Neural progenitor cell (in vitro differentiated cells): ENCODE measurements at regions not wholly inside any gene's neighbourhood (a gene's known extent, or its start where the extent isn't known, plus 50 kb on each side); places are given as distances from the start of the nearest gene placed in this dataset.

Experiments used
- DNase-seq: peaks from one replicate; pipeline ENCODE4 v3.0.0-alpha.2; 2016; ENCODE audit warnings: low spot score
- H2AFZ ChIP-seq: fragments of 200-600 bp; sonication (generic); replicated peaks from 2 replicates; pipeline ENCODE4 v1.6.1; 2016; ENCODE audit warnings: antibody characterized with exemption
- H3F3A ChIP-seq: fragments of 200-600 bp; sonication (generic); 2 replicates; pipeline ENCODE4 v1.6.1; 2016; ENCODE audit warnings: antibody characterized with exemption, low read depth
- H3K27ac ChIP-seq: fragments of 200-600 bp; sonication (generic); 2 replicates; pipeline ENCODE4 v1.5.1; 2016; ENCODE audit warnings: mild to moderate bottlenecking
- H3K27me3 ChIP-seq: fragments of 200-600 bp; sonication (generic); 2 replicates; pipeline ENCODE4 v1.6.1; 2016; ENCODE audit warnings: mild to moderate bottlenecking, moderate library complexity
- H3K36me3 ChIP-seq: fragments of 200-600 bp; sonication (generic); 2 replicates; pipeline ENCODE4 v1.5.1; 2016
- H3K4me1 ChIP-seq: fragments of 200-600 bp; sonication (generic); 2 replicates; pipeline ENCODE4 v1.6.1; 2016; ENCODE audit warnings: mixed run types
- H3K4me2 ChIP-seq: fragments of 200-600 bp; sonication (generic); 2 replicates; pipeline ENCODE4 v1.6.1; 2016
- H3K4me3 ChIP-seq: fragments of 200-600 bp; sonication (generic); 2 replicates; pipeline ENCODE4 v1.5.1; 2016
- H3K79me2 ChIP-seq: fragments of 200-600 bp; sonication (generic); 2 replicates; pipeline ENCODE4 v1.6.1; 2016; ENCODE audit warnings: low read depth
- H3K9ac ChIP-seq: fragments of 200-600 bp; sonication (generic); 2 replicates; pipeline ENCODE4 v1.6.1; 2016
- H3K9me3 ChIP-seq: fragments of 200-600 bp; sonication (generic); 2 replicates; pipeline ENCODE4 v1.5.1; 2016; ENCODE audit warnings: low read depth
- H4K20me1 ChIP-seq: fragments of 200-600 bp; sonication (generic); 2 replicates; pipeline ENCODE4 v1.6.1; 2016; ENCODE audit warnings: low read depth
- H3K27ac Mint-ChIP-seq: 3 replicates; pipeline ENCODE4 v1.8.0; 2021; ENCODE audit warnings: mixed read lengths
- H3K27me3 Mint-ChIP-seq: 2 replicates; pipeline ENCODE4 v1.8.0; 2022; ENCODE audit warnings: low read depth, mild to moderate bottlenecking, inconsistent platforms, moderate library complexity, mixed read lengths; ENCODE audit not compliant: insufficient read depth
- H3K36me3 Mint-ChIP-seq: 3 replicates; pipeline ENCODE4 v1.8.0; 2021; ENCODE audit warnings: mixed read lengths
- H3K4me1 Mint-ChIP-seq: 3 replicates; pipeline ENCODE4 v1.8.0; 2021; ENCODE audit warnings: mixed read lengths
- H3K4me3 Mint-ChIP-seq: 3 replicates; pipeline ENCODE4 v1.8.0; 2021; ENCODE audit warnings: mild to moderate bottlenecking, moderate library complexity, mixed read lengths
- H3K9me3 Mint-ChIP-seq: 3 replicates; pipeline ENCODE4 v1.8.0; 2020; ENCODE audit warnings: mixed read lengths
- CTCF ChIP-seq: fragments of 200-600 bp; sonication (generic); IDR thresholded peaks from 2 replicates; pipeline ENCODE4 v1.5.1; 2017; ENCODE audit warnings: antibody characterized with exemption, mild to moderate bottlenecking
- EZH2 ChIP-seq: fragments of 200-600 bp; sonication (generic); IDR thresholded peaks from 2 replicates; pipeline ENCODE4 v1.6.1; 2017; ENCODE audit warnings: antibody characterized with exemption, mild to moderate bottlenecking, moderate library complexity
- EZH2phosphoT487 ChIP-seq: fragments of 200-600 bp; sonication (generic); IDR thresholded peaks from 2 replicates; pipeline ENCODE4 v1.6.1; 2017; ENCODE audit warnings: antibody characterized with exemption

GRCh38 chr4:145289403-145290076 lies 109.2 kb upstream of the OTUD4 start:
- no peak overlapping the region for H3K4me3 Mint-ChIP-seq

GRCh38 chr4:145287351-145287750 lies 107.0 kb upstream of the OTUD4 start:
- no peak overlapping the region for H2AFZ ChIP-seq
- no peak overlapping the region for H3K4me2 ChIP-seq
- Mint-ChIP-seq H3K36me3 (no peaks in the 10 kb centered on the region), H3K4me3 (no peak overlapping the region), H3K27me3 (no peaks in the 10 kb centered on the region), H3K9me3 (no peaks in the 10 kb centered on the region), H3K27ac (no peak overlapping the region), H3K4me1 (no peaks in the 10 kb centered on the region)
- H3K9me3 ChIP-seq = no peaks in the 10 kb centered on the region
- no peaks in the 10 kb centered on the region for H3K79me2 ChIP-seq
- H3K4me1 ChIP-seq = no peaks in the 10 kb centered on the region
- H3K4me3 ChIP-seq = no peak overlapping the region
- no peak for DNase-seq
- H3K27me3 ChIP-seq = no peaks in the 10 kb centered on the region
- no peaks in the 10 kb centered on the region for H4K20me1 ChIP-seq
- no peak for TF ChIP-seq EZH2
- TF ChIP-seq EZH2phosphoT487 = no peak
- no peak for TF ChIP-seq CTCF
- H3F3A ChIP-seq = no peaks in the 10 kb centered on the region
- H3K27ac ChIP-seq = no peak overlapping the region
- no peak overlapping the region for H3K9ac ChIP-seq
- H3K36me3 ChIP-seq = no peaks in the 10 kb centered on the region

More at GRCh38 chr4:145289403-145290076, 109.2 kb upstream of the OTUD4 start:
- H3K9me3 ChIP-seq = no peaks in the 10 kb centered on the region
- no peaks in the 10 kb centered on the region for H4K20me1 ChIP-seq
- no peaks in the 10 kb centered on the region for H3K4me1 ChIP-seq
- H3K4me3 ChIP-seq = no peak overlapping the region
- no peak overlapping the region for H2AFZ ChIP-seq
- H3K36me3 Mint-ChIP-seq = no peaks in the 10 kb centered on the region
- H3K4me2 ChIP-seq = no peak overlapping the region
- H3K36me3 ChIP-seq = no peaks in the 10 kb centered on the region
- H3K79me2 ChIP-seq = no peaks in the 10 kb centered on the region
- DNase-seq = no peak
- H3F3A ChIP-seq = no peaks in the 10 kb centered on the region
- H3K27me3 Mint-ChIP-seq = no peaks in the 10 kb centered on the region
- no peak overlapping the region for H3K27ac ChIP-seq
- no peaks in the 10 kb centered on the region for H3K27me3 ChIP-seq
- H3K9me3 Mint-ChIP-seq = no peaks in the 10 kb centered on the region
- H3K9ac ChIP-seq = no peak overlapping the region
- H3K27ac Mint-ChIP-seq = no peak overlapping the region
- TF ChIP-seq CTCF = no peak
- no peak for TF ChIP-seq EZH2phosphoT487
- TF ChIP-seq EZH2 = no peak
- H3K4me1 Mint-ChIP-seq = no peaks in the 10 kb centered on the region

- H2AFZ ChIP-seq = no peak overlapping the region
- TF ChIP-seq EZH2 (no peak), EZH2phosphoT487 (no peak)
Observed at GRCh38 chr4:145285928-145286327, 105.5 kb upstream of the OTUD4 start.

GRCh38 chr4:145283909-145284308 lies 103.5 kb upstream of the OTUD4 start:
- H3K27ac Mint-ChIP-seq = no peak overlapping the region
- Histone ChIP-seq H3K9me3 (no peaks in the 10 kb centered on the region), H3K27ac (no peak overlapping the region), H3K36me3 (no peaks in the 10 kb centered on the region), H3K9ac (no peak overlapping the region), H3K27me3 (no peaks in the 10 kb centered on the region), H2AFZ (no peak overlapping the region), H3F3A (no peaks in the 10 kb centered on the region), H4K20me1 (no peaks in the 10 kb centered on the region), H3K4me2 (no peak overlapping the region), H3K79me2 (no peaks in the 10 kb centered on the region), H3K4me1 (no peaks in the 10 kb centered on the region), H3K4me3 (no peak overlapping the region)
- no peaks in the 10 kb centered on the region for H3K27me3 Mint-ChIP-seq
- TF ChIP-seq EZH2phosphoT487 = no peak
- TF ChIP-seq EZH2 = no peak
- TF ChIP-seq CTCF = no peak
- no peak overlapping the region for H3K4me3 Mint-ChIP-seq
- DNase-seq = no peak
- H3K36me3 Mint-ChIP-seq = no peaks in the 10 kb centered on the region
- H3K9me3 Mint-ChIP-seq = no peaks in the 10 kb centered on the region
- no peaks in the 10 kb centered on the region for H3K4me1 Mint-ChIP-seq

More at GRCh38 chr4:145285928-145286327, 105.5 kb upstream of the OTUD4 start:
- H3K9me3 ChIP-seq = no peaks in the 10 kb centered on the region
- H3K4me1 ChIP-seq = no peaks in the 10 kb centered on the region
- no peak overlapping the region for H3K27ac ChIP-seq
- H3K9ac ChIP-seq = no peak overlapping the region
- Mint-ChIP-seq H3K27me3 (no peaks in the 10 kb centered on the region), H3K4me3 (no peak overlapping the region), H3K27ac (no peak overlapping the region), H3K4me1 (no peaks in the 10 kb centered on the region), H3K36me3 (no peaks in the 10 kb centered on the region), H3K9me3 (no peaks in the 10 kb centered on the region)
- H3K4me3 ChIP-seq = no peak overlapping the region
- H3K27me3 ChIP-seq = no peaks in the 10 kb centered on the region
- H4K20me1 ChIP-seq = no peaks in the 10 kb centered on the region
- H3K79me2 ChIP-seq = no peaks in the 10 kb centered on the region
- no peak for DNase-seq
- H3K36me3 ChIP-seq = no peaks in the 10 kb centered on the region
- no peak overlapping the region for H3K4me2 ChIP-seq
- H3F3A ChIP-seq = no peaks in the 10 kb centered on the region
